Mucosa of gallbladder (tissue), 1 donor: ENCODE measurements at regions not wholly inside any gene's neighbourhood (a gene's known extent, or its start where the extent isn't known, plus 50 kb on each side); places are given as distances from the start of the nearest gene placed in this dataset.

Experiments
- DNase-seq: peaks from one replicate; pipeline ENCODE4 v3.0.0-alpha.2; 2020; ENCODE audit warnings: low spot score
- donor health status: DM: no; HTN: no; CAD: no.

DNA sequence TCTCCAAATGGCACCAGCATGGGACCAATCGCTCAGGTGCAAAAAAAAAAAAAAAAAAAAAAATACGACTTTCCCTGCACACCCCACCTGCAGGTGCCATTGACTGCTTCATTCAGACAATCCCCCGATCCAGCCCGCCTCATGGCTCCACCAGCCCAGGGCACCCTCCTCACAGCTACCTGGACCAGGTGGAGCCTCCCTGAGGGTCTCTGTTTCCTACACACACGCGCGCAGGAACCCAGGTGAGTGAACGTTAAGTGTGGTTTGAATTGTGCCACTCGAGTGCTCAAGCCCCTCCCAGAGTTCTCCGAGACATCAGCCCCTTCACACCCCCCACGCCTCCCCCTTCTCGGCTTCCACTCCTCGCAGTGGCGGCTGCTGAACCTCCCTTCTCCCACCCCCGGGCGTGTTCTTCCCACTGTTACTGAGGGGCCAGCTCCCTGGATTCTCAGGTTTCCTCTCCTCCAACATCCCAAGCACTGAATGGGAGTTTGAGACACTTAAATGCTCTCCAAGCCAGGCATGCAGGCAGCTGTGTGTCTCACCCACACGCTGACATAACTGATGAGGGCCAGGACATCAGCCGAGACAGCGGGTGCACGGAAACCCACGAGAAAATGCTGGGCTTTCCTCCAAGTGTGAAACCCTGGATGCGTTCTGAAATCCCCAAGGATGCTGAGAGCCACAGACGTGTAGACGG, 88.8 kb upstream of the SNTG2 start:
- no peak for DNase-seq

DNA sequence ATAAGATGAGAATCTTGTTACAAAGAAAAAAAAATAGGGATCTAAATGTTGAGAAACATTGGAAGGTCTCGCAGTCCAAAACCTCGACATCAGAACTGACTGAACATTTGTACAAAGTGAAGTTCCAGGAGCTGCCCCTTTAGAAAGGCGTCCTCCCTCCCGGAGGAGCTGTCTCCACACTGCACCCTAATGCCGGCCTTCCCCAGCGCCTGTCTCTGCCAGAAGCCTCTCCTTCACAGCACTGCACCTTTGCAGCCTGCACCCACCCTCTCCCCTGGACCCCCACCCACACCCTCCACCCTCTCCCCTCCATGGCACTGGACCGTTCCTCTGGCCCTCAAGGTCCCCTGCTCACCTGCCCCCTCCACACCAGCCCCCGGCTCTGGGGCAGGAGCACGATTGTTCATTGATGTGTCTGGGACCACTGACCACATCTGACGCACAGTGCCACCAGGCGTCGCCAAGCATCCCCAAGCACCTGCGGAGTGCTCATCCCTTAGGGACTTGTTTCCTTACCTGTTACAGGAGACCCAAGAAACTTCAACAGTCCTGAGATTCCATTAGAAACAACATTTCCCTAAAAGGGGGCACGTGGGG, 90.3 kb upstream of the SNTG2 start:
- no peak for DNase-seq

DNA sequence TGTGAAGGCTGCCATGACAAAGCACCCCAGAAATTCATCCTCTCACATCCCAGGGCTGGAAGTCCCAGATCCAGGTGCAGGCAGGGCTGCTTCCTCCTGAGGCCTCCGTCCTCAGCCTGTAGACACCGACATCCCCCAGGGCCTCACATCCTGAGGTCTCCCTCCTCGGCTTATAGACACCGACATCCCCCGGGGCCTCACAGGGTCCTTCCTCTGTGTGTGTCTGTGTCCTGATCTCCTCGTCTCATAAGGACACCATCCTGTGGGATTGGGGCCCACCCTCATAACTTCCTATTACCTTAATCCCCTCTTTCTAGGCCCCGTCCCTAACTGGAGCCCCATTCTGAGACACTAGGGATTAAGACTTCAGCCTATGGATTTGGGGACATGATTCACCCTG, 92.0 kb upstream of the SNTG2 start:
- DNase-seq = no peak

DNA sequence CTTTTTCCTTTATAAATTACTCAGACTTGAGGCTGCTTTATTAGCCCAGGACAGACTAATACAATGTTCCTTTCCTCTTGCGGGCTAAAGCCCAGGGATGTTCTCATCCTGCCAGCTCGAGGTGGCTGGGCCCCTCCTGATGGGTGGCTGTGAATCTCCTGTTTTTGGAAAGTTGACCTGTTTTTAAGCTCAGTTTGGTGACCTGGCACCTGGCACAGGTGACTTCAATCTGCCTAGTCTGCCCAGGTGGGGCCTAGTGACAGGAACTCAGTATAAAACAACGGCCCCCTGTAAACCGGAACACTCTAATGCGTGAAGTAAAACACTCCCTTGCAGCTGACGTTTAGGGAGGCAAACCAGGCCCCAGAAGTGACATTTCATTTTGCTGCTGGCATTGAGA, 92.7 kb upstream of the SNTG2 start:
- DNase-seq = no peak

DNA sequence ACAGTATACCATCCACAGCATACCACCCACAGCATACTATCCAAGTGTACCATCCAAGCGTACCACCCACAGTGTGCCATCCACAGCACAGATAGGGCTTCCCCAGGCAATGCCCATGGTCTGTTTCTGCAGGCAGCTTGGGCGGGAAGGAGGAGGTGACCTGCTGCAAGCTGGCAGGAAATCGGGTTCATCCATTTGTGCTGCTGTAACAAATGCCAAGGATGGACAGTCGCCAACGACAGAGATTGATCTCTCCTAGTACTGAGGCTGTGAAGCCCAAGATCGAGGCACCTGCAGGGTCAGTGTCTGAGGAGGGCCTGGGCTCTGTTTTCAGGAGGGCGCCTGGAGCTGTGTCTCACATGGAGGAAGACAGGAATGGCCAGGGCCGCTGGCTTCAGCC, 93.6 kb upstream of the SNTG2 start:
- DNase-seq = no peak

DNA sequence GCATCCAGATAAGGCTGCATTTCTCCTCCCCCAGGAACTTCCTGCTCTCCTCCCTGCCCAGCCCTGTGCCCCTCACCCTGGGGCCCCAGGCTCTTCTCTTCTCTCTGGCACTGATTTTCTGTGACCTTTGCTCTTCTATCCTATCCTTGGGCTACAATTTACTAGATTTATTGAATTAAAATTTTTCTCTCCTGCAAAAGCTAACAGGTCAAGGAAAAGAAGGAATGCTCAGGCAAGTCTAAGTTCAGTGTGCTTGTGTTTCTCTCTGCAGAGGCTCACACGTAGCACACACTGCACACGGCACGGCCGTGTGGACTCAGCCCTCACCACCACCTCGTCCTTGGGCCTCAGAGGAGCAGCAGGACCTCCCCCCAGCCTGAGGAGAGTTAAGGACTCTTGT, 94.2 kb upstream of the SNTG2 start:
- no peak for DNase-seq

DNA sequence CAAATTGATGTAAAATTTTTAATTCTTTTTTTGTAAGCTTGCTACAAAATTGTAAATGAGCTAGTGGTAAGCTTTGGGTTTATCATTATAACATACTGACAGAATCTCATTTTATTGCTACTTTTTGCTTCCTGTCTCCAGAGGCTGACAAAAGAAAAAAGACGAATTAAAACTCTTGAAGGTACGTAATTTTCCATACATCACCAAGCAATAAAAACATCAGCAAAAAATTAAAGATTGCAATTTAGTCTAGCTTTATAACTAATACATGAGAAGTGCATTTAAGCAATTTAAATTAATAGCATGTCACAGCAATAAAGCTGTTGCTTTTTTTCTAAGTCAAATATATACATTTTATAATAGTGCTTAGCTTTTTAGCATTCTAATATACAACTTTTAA, 94.6 kb upstream of the SNTG2 start:
- no peak for DNase-seq

DNA sequence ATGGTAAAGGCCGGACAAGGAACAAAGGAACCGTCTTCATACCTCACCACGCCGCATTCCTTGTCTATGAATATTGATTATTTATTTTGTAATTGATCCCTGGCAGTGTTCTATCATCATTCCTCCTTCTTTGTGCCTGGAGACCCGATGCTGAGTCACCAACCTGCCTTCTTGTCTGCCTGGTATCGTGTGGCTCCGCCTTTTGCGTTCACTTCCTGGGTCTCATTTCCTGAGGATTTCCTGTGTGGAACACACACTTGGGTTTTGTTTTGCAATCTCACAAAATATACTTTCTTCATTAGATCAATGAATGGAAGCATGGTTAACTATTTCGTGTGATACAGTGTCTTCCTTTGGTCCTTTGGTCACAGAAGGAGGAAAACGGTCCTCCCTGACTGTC, 95.5 kb upstream of the SNTG2 start:
- no peak for DNase-seq

DNA sequence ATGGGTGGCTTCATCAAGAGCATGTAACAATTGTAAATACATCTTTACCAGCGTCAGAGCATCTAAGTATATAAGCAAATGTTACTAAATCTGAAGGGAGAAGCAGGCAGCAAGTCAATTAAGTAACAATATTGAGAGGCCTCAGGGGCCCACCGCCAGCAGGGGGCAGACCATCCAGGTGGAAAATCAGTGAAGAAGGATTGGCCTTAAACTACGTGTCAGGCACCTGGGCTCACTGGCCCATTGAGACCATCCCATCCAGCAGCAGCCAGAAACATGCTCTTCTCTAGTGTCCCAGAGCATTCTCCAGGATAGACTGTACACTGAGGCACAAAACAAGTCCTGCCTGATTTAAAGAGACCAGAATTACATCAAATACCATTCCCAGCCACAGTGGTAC, 96.2 kb upstream of the SNTG2 start:
- no peak for DNase-seq

DNA sequence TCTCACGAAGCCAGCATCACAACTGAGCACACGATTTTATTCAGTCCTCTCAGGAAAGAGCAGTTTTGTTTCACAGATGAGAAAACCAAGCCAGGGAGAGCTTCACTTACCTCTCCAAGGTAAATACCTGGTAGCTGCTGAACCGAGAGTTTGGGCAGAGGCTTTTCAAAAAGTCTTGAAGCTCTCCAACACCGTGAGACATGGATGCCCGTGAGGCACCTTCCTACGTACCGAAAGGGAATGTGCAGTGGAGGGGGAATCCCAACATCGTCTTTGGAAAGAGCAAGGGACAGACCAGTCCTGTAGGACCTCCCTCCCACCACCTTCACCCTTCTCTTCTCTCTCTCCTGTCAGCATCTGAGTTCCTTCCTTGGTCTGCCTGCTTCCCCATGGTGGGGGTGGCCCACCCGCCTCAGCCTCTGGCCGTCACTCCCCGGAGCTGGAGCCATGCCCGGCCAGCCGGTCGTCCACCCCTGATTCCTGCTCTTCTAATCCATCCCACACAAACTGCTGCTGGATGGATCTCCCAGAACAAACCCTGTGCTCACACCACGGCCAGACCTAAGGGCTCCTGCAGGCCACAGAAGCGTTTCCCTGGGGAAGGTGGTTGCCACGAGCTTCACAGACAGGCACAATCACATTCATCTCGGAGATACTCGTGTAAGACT, 97.3 kb upstream of the SNTG2 start:
- no peak for DNase-seq

DNA sequence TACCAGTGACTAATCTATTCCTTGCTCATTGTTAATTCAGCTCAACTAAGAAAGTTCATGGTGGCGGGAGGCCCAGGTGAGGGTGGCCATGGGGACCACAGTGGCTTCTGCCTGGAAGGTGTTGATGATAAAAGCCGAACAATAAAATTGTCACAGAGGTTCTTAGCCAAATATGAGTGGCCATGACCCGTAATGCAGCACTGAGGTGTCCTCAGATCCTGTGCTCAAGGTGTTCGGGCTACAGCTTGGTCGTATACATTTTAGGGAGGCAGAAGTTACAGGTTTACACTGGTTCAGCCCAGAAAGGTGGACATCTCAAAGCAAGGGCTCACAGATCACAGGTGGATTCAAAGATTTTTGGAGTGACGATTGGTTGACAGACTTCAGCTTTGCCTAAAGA, 98.5 kb upstream of the SNTG2 start:
- no peak for DNase-seq

DNA sequence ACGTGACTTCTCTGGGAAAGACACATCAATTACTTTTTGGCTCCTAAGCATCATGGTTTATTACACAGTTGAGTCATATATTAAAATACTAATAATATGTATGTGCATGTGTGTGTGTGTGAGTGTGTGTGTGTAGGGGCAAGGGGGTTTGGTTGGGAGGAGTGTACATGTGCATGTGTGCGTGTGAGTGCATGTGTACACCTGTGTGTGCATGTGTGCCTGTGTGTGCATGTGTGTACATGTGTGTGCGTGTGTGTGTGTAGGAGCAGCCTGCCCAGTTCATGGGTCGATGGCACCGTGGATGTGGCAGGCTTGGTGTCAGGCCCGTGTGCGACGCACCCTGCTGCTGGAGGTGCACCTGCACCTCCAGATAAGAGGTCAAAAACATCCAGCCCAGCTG, 99.0 kb upstream of the SNTG2 start:
- DNase-seq = no peak

DNA sequence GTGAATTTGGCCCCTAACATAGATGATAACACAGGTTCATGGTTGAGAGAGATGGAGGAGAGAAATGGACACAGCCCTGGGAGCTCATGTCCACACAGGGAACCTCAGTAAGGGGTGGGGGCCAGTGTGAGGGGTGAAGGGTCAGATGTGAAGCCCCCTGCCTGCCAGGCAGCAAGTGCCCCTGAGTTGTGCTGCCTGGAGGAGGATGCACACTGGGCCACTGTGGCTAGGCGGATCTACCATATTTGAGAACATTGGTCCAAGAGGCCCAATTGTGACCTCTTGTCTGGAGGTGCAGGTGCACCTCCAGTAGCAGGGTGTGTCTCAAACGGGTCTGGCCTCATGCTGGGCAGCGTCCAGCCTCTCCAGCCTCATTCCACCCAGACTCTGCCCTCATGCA, 99.6 kb upstream of the SNTG2 start:
- no peak for DNase-seq

DNA sequence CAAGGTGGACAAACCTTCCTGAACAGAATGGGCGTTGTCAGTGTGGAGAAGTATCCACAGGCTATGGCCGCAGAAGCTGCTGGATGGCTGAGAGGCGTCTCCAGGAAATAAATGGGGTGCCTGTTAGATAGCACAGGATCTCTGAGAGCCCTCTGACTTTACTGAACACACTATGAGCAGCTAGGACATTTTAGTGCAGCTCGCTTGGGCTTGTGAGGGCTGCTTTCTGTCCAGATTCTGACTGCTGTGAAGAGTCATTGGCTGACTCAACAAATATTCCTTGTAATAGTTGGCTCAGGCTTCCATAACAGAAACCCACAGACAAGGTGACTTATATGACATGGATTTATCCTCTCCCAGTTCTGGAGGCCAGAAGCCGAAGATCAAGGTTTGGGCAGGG, 100.2 kb upstream of the SNTG2 start:
- no peak for DNase-seq

DNA sequence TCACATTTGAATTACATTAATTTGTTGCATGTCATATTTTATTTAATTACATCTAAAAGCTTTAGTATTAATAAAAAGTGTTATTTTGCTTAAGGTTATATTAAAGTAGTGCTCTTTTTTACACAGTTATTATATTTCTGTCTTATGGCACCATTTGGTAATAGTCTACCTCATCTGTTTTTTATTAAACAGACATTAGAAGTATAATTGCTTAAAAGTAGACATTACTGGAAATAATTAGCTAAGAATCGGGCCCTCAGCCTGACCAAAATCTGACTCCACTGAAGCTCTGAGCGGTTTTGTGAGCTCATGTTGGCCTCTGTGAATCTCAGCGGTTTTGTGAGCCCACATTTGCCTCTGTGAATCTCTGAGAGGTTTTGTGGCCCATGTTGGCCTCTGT, 102.5 kb upstream of the SNTG2 start:
- DNase-seq = no peak

DNA sequence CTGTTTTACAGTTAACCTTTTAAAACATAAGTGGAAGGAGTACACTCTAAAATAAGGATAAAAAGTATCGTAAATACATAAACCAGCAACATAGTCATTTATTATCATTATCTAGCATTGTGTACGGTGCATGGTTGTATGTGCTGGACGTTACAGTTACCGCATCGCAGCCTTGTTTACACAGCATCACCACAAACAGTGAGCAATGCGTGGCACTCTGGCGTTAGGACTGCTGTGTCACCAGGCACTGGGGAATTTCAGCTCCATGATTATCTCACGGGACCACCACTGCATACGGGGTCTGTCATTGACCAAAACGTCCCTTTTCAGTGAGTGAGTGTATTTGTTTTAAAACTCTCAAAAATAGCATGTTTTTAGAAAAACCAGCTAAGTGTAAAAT, 103.0 kb upstream of the SNTG2 start:
- DNase-seq = no peak

DNA sequence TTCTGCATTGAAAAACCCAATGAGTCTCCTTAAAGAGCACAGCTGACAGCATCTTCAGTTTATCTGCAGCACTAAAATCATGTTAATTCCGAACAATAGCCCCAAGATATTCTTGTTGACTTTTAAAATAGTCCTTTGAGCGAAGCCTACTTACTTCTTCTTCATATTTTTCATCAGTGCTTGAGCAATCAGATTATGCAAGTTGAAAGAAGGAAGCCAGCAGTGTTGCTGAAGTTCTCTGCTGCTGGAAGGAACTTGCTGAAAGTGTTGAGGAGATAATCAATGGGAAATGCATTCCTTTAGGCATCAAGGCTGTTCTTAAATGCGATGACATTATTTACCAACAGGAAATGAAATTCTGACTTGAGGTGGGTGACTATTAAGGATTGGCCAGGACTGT, 105.9 kb upstream of the SNTG2 start:
- no peak for DNase-seq

DNA sequence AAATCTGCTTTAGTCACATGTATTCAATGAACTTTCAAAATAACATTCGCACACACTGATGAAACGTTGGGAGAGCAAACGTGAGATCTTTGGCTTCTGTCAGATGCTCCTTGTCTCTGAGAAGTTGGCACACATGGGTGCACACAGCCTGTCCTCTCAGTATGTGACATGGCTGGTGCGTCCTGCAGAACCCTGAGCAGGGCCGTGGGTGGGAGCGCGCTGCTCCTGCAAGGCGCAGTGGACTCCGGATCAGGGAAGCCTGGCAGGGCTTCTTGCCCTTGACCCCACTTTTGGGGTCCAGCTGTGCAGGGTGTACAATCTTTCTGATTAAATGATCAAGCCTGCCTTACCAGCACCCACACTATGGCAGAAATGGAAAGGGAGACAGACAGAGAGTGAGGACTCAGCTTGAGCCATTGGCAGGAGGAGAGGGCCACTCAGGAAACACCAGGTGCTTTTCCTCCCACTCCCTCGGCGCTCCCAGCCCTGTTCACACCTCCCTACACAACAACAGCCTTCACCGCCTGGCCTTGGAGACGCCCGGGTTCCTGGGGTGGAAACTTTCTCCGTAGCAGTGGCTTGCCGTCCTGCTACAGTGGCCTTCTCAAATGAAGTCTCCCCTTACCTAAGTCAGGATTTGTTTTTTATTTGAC, 108.4 kb upstream of the SNTG2 start:
- DNase-seq = no peak

DNA sequence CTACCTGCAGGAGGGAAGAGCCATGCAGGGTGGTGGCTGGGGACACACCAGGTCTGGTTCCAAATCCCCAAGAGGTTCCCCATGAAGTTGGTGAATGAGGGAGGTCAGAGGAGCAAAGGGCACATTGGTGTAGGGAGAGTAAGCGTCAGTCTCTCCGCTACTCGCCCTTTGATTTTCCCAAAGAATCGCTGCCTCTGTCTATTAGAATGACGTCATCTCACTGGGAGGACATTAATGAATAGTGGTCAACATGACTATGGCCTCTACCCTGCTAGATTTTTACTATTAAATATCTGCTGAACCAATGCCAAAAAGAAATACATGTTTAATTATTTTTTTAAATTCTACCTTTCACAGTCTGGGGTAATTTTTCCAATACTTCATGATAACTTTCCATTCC, 109.6 kb upstream of the SNTG2 start:
- DNase-seq = no peak

DNA sequence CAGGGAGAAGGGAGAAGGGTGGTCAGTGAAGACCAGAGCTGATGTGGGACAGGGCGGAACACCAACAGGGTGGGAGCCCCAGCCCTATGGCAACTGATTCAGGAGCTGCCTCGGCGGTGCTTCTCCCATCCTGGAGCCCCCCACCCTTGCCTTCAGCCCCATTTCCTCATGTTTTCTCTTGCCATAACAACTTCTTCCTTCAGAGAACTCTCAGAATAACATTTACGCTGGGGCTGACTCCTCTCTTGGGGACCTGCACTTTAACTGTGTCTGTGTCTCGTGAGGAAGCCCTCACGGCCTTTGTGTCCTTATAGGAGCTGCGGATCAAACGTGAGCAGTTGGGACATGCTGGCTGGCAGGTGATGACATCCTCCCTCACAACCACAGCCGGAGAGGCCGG, 116.4 kb upstream of the SNTG2 start:
- no peak for DNase-seq

DNA sequence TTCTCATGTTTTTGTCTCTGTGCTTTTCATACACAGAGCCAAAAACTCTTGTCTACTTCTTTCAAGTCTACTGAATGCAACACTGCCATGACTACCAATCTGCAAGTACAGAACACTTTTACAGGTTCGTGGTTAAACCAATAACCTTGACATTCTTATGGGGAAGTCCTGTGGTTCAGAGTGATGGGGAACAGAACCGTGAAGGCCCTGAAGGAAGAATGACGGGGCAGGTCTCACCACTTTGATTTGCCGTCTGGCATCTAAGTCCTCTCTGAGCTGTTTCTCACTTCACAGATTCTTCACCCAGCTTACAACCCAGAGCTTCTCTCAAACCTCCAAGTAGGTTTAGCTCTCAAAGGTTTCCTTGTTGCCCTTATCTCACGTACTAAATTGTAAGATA, 117.5 kb upstream of the SNTG2 start:
- DNase-seq = no peak

DNA sequence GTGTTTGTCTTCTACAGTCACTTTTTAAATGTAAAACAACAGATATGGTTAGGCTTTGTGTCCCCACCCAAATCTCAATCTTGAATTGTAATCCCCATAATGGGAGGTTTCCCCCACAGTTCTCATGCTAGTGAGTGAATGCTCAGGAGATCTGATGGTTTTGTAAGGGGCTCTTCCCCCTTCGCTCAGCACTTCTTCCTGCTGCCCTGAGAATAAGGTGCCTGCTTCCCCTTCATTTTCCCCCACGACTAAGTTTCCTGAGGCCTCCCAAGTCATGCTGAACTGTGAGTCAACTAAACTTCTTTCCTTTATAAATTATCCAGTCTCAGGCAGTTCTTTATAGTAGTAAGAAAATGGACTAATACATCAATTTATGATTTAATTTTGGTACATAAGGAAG, 118.0 kb upstream of the SNTG2 start:
- DNase-seq = no peak

DNA sequence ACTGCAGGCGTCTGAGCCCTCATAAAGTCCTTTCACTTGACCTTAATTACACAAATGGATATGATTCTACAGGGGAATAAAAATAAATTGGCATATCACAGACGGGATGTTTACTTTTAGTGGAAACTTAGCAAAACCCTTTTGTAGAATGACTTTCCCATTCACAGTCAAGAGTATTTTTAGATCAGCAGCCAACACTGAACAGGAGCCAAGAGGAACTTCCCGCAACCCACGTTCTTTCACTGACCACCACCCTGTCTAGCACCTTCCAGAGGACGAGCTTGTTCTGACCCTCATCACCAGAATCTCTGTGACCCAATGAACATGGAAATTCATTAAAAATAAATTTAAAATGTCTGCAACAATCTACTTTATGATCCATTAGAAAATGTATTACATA, 119.0 kb upstream of the SNTG2 start:
- DNase-seq = no peak
